Stimulated activated CD4-positive, alpha-beta T cell treated with anti-CD3 and anti-CD28 coated beads, Interleukin-12 subunit alpha, Interleukin-12 subunit beta, amount 100 ng/mL, for 4 hours (primary cell): ENCODE measurements at regions not wholly inside any gene's neighbourhood (a gene's known extent, or its start where the extent isn't known, plus 50 kb on each side); places are given as distances from the start of the nearest gene placed in this dataset.

ENCODE experiments used
- DNase-seq: peaks from one replicate; pipeline ENCODE4 v3.0.0-alpha.2; 2020

GRCh38 chr15:47505712-47506328, 211.5 kb upstream of the SEMA6D start:
- no peak for DNase-seq

DNA sequence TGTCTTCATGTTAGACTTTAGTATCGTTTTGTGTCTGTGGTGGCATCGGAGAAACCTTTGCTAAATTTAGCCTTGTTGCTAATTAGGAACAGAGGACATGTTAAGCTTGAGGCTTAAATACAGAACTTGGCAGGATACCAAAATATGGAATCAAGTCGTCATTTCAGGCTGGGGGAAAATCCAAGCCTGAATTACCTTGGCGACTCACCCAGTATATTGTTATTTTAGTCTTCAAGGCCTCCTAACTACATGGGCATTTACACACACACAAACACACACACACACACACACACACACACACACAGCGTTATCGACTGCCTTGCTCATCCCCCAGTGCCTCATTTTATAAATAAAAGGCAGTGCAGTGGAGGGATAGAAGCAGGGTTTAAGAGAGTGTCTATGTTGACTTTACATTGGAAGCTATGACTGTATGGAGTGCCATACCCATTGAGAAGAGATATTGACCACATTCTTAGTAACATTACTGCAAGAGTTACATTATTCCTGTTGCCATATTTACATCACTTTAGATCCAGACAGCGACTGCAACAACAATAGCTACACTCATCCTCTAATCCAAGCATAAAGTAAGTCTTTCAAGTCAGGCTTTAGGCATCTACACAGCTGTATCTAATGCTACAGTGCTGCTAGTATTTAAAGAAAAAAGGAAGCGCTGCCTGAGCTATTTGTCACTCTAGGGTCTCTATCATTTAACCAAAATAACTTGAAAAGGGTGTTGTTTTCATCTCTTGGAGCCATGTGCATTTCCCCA, 210.8 kb upstream of the SEMA6D start:
- DNase-seq, result no peak

- DNase-seq, result no peak
Measured at GRCh38 chr15:47507221-47507985, 209.9 kb upstream of the SEMA6D start.

- no peak for DNase-seq
Measured at GRCh38 chr15:47511261-47511660, 206.0 kb upstream of the SEMA6D start.

GRCh38 chr15:47513471-47513870, 203.8 kb upstream of the SEMA6D start:
- DNase-seq, result no peak

- no peak for DNase-seq
Measured at GRCh38 chr15:47514200-47514652, 203.1 kb upstream of the SEMA6D start.

GRCh38 chr15:47516558-47516957, 200.7 kb upstream of the SEMA6D start:
- DNase-seq, result no peak

DNA sequence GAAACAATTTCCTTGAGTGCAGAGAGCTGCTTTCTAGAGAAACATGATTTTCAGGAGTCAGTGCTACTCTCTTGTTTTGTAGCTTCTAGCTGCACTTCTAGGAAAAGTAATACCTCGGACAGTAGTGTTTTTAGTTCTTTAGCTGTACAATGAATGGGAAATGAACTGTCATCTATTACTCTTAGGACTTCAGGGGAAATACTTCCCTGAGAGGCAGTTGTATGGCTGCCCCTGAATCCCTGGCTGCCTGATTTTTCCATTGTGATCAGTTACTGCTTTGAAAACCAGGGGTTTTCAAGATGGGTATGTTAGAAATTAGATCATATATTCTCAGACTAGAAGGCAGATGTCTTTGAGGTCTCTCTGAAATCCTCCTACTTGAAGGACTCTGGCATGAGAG, 200.3 kb upstream of the SEMA6D start:
- DNase-seq, result no peak

- no peak for DNase-seq
Measured at GRCh38 chr15:47517737-47518136, 199.6 kb upstream of the SEMA6D start.

- no peak for DNase-seq
Measured at GRCh38 chr15:47523681-47524475, 193.4 kb upstream of the SEMA6D start.

- DNase-seq, result no peak
Measured at GRCh38 chr15:47529241-47529640, 188.1 kb upstream of the SEMA6D start.

DNA sequence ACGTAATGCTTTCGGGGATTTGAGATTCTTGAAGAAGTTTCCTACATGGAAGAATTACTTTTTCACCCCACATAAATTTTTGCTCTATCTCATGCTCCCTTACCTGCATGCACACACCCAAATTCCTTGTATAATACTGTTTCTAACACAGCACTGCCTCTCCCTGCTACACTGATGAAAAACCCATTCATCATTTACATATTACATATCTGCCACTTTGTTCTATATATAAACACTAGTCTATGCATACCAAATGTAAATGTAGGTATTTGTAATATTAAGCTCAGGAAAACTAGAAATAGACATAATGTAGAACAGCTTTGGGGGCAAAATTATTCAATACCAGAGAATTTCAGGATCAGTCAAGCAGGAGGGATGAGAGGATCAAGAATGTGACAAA, 182.6 kb upstream of the SEMA6D start:
- DNase-seq, result no peak

DNA sequence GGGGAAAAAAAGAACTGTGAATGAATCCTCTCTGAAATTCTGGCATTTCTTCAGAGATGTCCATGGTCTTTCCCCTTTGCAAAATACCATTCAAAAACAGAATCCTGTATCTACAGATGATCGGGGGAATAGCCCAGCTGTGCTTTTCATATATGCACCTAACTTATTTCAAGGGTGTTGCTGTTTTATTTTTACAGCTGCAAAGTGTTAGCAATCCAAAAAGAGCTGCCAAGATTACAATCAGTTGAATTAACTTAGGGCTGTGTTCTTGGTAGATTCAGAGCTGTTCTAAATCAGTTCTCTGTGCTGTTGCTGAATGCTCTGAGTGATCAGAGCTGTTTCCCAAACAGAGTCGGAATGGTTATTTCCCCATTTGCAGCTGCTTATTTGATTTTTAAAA, 175.7 kb upstream of the SEMA6D start:
- no peak for DNase-seq

DNA sequence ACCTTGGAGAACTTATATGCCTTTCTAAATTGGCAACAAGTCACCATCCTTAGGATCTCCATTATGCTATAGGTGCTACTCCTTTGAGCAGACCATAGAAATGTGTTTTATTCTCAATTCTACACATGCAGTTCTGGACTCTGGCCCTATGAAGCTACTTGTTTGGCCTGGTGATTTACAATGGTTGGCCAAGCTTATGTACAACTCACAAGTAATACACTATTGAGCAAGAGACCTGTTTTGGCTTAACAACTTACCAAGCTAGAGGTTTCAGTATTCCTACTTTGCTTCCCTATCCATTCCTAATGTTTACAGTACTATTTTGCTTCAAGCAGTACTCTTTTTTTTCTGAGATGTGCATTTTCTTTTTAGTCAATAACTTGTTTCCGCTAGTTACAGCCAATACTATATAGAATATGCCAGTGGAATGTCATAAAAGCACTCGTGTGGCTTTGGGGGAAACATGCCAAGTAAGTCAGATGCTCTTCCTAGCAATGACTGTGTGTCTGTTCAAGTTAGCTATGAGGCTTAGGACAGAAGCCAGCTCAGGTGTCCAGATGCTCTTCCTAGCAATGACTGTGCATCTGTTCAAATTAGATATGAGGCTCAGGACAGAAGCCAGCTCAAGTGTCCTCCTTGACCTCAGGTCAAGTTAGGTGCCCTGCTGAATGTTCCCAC, 174.9 kb upstream of the SEMA6D start:
- DNase-seq, result no peak

DNA sequence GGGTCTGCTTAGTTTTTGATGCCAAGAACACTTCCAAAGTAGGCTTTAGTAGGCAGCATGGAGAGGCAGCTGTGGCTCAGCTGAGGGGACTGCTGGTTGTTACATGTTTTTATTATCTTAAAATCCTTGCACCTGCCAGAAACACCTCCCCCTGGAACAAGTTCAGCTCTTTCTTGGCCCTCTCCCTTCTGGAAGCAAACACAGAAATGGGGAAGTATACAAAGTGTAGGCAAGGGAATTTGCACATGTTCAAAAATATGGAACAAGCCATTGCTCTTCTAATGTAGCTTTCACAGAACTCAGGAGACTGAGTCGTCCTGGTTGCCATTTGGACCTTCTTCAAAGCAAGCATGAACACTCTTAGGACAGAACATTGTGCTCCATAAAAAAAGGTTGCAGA, 169.1 kb upstream of the SEMA6D start:
- no peak for DNase-seq

DNA sequence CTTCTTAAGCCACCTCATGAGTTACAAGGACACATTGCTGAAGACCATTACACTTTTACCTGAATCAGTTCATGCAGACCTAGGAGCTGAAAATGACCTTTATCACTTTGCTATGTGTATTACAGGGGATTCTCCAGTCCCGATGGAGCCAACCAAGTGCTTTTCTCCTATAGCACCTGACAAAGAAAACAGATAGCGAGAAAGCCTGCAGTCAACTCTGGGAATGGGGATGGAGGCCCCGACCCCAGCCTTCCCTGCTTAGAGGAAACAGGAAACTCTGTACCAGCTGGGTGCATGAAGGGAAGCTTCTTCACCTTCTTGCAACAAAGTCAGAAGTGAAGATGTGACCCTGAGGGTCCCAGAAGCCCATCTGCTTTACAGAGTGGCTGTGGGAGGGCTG, 168.3 kb upstream of the SEMA6D start:
- no peak for DNase-seq

GRCh38 chr15:47551079-47551478, 166.2 kb upstream of the SEMA6D start:
- no peak for DNase-seq

DNA sequence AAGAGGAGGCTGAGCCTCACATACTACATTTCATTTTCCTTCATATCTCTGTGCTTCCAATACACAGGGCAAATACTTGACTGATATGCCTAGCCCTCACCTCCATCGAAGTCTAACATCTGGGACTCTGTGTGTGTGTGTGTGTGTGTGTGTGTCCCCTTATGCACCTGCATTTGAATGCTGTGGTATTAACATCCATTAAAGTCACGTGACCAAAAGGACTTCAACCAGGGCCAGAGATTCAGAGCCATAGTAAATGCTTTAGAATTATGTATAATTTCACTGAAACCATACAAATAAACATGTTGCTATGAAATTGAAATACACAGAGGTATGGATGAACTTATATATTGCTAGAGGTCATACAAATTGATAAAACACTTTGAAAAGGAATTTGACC, 165.8 kb upstream of the SEMA6D start:
- DNase-seq, result no peak

DNA sequence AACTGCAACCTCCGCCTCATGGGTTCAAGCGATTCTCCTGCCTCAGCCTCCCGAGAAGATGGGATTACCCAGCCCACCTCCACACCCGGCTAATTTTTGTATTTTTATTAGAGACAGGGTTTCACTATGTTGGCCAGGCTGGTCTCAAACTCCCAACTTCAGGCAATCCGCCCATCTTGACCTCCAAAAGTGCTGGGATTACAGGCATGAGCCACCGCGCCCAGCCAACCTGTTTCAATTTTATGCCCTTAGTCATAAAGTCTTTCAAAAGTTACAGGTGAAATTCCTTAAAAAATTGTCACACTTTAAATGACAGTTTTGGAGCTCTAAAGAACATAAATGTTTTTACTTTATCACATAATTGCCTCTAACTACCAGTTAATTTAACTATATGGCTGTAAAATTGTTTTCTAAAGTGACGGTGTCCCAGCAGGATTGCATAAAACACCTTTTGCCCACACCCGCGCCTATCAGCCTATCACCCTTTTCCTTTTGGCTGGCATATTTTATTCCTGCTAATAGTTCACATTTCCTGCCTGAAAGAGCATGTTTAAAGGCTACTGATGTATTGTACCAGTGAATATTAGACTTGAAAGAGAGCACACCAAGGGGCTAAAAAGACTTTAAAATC, 164.2 kb upstream of the SEMA6D start:
- DNase-seq, result no peak

DNA sequence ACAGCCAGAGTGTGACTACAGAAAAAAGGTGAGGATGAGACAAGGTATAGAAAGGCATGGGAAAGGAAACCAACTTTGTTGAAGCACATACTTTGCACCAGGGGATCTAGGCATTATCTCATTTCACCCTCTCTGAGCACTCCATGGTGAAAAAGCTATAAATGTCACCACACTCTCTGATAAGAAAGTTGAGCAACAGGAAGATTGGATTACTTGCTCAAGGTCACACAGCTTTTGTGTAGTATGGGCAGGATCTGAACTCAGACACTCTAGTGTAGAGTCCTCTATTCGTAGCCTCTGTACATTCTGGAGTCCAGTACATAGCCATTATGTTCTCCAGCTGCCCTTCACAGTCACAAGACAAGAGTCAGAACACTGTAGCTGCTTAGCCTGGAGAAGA, 163.4 kb upstream of the SEMA6D start:
- DNase-seq, result no peak

- DNase-seq, result no peak
Measured at GRCh38 chr15:47561102-47561501, 156.2 kb upstream of the SEMA6D start.

DNA sequence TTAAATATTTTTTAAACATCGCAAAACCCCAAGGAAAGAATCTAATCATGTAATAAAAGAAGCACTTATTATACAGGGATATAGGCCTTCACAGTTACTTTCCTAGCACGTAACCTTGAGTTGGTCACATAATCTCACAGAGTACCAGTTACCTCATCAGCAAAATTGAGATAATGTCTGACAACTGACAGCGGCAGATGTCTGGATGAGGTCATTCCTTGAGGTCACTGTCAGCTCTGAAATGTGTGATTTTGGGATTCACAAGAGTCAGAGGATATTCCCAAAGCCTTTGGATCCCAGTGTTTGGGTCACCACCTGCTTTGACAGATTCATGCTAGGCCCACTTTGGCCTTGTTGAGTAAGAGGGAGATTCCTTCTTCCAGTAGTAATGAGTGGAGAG, 151.4 kb upstream of the SEMA6D start:
- DNase-seq, result no peak
